Upper lobe of left lung (tissue), 6 donors: ENCODE measurements at regions not wholly inside any gene's neighbourhood (a gene's known extent, or its start where the extent isn't known, plus 50 kb on each side); places are given as distances from the start of the nearest gene placed in this dataset.

Source experiments
- ATAC-seq, 2 donors: fragments of 200-7000 bp; cut with Tn5 transposase; one replicate each; pipeline ENCODE4 v1.9.1; 2022; ENCODE audit warnings: mild to moderate bottlenecking in 2 of 2, moderate library complexity in 2 of 2; ENCODE audit not compliant: low FRiP score in 2 of 2
- DNase-seq, 2 donors: peaks; one replicate each; pipeline ENCODE4 v3.0.0-alpha.2; 2019 to 2020
- H3K27ac ChIP-seq, 4 donors: fragments of 200-600 bp; sonication (generic); one replicate each; pipeline ENCODE4 v1.5.1; 2016 to 2019
- H3K27me3 ChIP-seq, 4 donors: fragments of 200-600 bp; sonication (generic); one replicate each; pipeline ENCODE4 v1.5.1; 2017 to 2019
- H3K36me3 ChIP-seq, 4 donors: fragments of 200-600 bp; sonication (generic); one replicate each; pipeline ENCODE4 v1.5.1; 2016 to 2019
- H3K4me1 ChIP-seq, 4 donors: fragments of 200-600 bp; sonication (generic); one replicate each; pipeline ENCODE4 v1.5.1; 2018 to 2019
- H3K4me3 ChIP-seq, 4 donors: fragments of 200-600 bp; sonication (generic); one replicate each; pipeline ENCODE4 v1.5.1; 2017 to 2019; ENCODE audit warnings: mild to moderate bottlenecking in 2 of 4, moderate library complexity in 1 of 4
- H3K9me3 ChIP-seq, 4 donors: fragments of 200-600 bp; sonication (generic); one replicate each; pipeline ENCODE4 v1.5.1; 2018 to 2019
- EP300 ChIP-seq, 4 donors: sonication (generic); formaldehyde crosslinking; IDR thresholded peaks; one replicate each; pipeline ENCODE4 v1.5.1; 2017; ENCODE audit warnings: antibody characterized with exemption in 4 of 4, control low read depth in 2 of 4
- POLR2A ChIP-seq, 4 donors: fragments of 450-650 bp; IDR thresholded peaks; one replicate each; pipeline ENCODE4 v1.5.1; 2016 to 2017; ENCODE audit warnings: antibody characterized with exemption in 4 of 4, mild to moderate bottlenecking in 2 of 4
- POLR2AphosphoS5 ChIP-seq, 2 donors: sonication (generic); formaldehyde crosslinking; IDR thresholded peaks; one replicate each; pipeline ENCODE4 v1.5.1; 2017; ENCODE audit warnings: antibody characterized with exemption in 2 of 2
- WGBS, 2 donors: methylation state at CpG; one replicate each; pipeline ENCODE4 v1.1.5; 2017 to 2018; 5-methylcytosine and 5-hydroxymethylcytosine counted together
- TF ChIP-seq, protein P1 (sequence below), 6 experiments: fragments of 450-650 bp in 4 of 6; fragments of 200-600 bp in 2 of 6; sonication (generic) in 2 of 6; IDR thresholded peaks; one replicate each; pipeline ENCODE4 v1.5.1; 2016 to 2019; ENCODE audit warnings: antibody characterized with exemption in 6 of 6
- donor health status: DM: no; HTN: no; CAD: no; lungs with moderate emphysema.
- donor health status: DM: no; HTN: yes; CAD: no; lungs with severe emphysema.

DNA sequence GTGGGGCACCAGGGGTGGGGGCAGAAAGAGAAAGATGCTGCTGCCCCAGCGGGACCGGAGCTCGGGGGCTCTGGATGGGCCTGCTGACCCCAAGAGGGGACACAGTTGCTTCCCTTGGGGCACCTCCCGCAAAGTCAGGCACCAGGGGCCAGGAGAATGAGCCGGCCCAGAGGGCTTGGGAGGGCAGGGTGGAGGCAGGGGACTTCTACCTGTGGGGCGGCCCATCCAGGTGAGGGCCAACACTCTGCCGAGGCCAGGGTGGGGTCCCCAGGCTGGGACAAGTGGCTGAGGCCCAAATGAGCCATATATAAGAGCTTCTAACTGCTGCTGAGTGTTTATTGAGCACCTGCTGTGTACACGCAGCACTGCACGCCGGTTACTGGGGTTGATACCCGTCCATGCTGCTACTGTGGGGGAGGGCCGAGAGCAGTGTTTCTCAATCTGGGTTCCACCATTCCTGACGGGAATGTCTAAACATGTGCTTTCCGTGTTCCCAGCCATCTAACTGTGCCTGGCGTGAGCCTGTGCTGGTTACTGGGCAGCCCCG is 211.7 kb upstream of the GSE1 start:
- no peak for TF ChIP-seq POLR2A (IDR thresholded peaks at IDR 0.05)
- TF ChIP-seq, protein P1, sequence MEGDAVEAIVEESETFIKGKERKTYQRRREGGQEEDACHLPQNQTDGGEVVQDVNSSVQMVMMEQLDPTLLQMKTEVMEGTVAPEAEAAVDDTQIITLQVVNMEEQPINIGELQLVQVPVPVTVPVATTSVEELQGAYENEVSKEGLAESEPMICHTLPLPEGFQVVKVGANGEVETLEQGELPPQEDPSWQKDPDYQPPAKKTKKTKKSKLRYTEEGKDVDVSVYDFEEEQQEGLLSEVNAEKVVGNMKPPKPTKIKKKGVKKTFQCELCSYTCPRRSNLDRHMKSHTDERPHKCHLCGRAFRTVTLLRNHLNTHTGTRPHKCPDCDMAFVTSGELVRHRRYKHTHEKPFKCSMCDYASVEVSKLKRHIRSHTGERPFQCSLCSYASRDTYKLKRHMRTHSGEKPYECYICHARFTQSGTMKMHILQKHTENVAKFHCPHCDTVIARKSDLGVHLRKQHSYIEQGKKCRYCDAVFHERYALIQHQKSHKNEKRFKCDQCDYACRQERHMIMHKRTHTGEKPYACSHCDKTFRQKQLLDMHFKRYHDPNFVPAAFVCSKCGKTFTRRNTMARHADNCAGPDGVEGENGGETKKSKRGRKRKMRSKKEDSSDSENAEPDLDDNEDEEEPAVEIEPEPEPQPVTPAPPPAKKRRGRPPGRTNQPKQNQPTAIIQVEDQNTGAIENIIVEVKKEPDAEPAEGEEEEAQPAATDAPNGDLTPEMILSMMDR (IDR thresholded peaks at IDR 0.05): no peak
- no peak for TF ChIP-seq POLR2AphosphoS5 (IDR thresholded peaks at IDR 0.05)
- 89 to 98% methylated on average over 7 to 11 of the region's 16 CpGs for WGBS, 2 donors
- DNase-seq: peak in 1 of 2 donors; percentile 45

DNA sequence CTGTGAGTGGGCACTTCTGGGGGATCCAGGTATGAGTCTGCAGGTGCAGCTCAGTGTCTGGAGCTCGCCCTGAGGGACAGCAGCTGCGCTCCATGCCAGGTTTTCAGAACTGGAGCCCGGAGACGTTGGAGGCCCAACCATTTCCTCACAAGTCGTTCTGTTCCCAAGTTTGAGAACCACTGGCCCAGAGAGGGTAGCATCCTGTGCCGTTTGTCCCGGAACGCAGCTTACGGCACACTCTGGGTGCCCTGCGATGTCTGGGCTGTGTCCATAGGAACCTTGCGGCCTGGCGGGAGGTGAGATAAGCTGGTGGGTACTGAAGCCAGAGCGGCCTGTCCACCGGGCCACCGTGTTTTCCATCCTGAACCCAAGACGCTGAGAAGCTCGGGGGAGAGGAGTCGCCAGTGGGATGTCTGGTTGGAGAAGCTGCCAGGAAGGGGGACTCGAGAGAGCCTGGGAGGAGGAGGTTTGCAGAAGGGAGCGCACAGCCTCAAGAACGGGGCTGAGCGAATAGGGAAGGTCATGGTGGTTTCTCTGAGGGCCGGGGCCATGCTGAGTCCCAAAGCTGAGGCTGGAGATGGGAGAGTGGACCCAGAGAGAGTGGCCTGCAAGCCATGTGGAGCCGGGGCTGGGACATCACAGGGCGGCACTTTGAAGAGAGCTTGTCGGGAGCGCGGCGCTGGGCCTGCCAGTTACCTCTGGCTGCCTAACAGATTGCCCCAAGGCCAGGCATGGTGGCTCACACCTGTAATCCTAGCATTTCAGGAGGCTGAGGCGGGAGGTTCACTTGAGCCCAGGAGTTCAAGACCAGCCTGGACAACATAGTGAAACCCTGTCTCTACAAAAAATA is 211.0 kb upstream of the GSE1 start:
- Histone ChIP-seq H3K9me3 (no peaks in the 10 kb centered on the region), H3K27me3 (no peaks in the 10 kb centered on the region), H3K36me3 (no peaks in the 10 kb centered on the region), H3K4me3 (no peak overlapping the region), H3K4me1 (peaks cover 0 to 11% (median 0%) of the 10 kb centered on the region in 4 donors), H3K27ac (no peak overlapping the region)
- WGBS, 2 donors: 88 to 92% methylated on average over 15 to 28 of the region's 30 CpGs
- no peak for TF ChIP-seq EP300 (IDR thresholded peaks at IDR 0.05)
- no peak for TF ChIP-seq POLR2A (IDR thresholded peaks at IDR 0.05)
- TF ChIP-seq, protein P1 (IDR thresholded peaks at IDR 0.05): no peak
- no peak for TF ChIP-seq POLR2AphosphoS5 (IDR thresholded peaks at IDR 0.05)
- no peak for ATAC-seq
- peak in 1 of 2 donors; percentile 70 for DNase-seq

More for the DNA sequence above, 211.7 kb upstream of the GSE1 start:
- H3K27ac ChIP-seq: no peak overlapping the region
- no peaks in the 10 kb centered on the region for H3K27me3 ChIP-seq
- H3K4me1 ChIP-seq: peaks cover under 1 to 12% (median 2%) of the 10 kb centered on the region in 4 donors
- ATAC-seq: no peak
- H3K4me3 ChIP-seq: no peak overlapping the region
- H3K36me3 ChIP-seq: no peaks in the 10 kb centered on the region
- H3K9me3 ChIP-seq: no peaks in the 10 kb centered on the region

DNA sequence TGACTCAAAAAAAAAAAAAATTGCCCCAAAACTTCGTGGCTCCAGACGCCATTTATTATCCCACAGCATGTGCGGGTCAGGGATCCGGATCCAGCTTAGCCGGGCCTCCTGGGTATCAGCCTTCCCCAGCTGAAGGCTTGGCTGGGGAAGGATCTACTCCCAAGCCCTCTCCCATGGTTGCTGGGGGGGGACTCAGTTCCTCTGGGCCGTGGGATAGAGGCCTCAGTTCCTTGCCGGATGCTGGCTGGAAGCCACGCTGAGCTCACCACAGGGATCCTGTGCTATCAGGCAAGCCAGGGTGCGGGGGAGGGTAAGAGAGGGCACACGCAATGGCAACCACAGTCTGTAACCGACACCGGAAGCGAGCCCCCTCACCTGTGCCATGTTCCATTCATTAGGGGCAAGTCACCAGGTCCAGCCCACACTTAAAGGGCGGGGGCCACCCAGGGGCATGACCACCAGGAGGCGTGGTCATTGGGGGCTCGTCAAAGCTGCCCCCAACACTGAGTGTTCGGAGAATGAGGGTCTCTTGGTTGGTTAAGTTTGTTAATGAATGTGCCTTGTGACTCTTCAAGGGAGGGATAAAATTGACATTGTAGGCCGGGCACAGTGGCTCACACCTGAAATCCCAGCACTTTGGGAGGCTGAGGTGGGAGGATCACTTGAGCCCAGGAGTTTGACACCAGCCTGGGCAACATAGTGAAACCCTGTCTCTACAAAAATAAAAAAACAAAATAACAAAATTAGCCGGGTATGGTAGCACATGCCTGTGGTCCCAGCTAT is 210.0 kb upstream of the GSE1 start:
- Histone ChIP-seq H3K36me3 (no peaks in the 10 kb centered on the region), H3K27ac (no peak overlapping the region), H3K27me3 (no peaks in the 10 kb centered on the region), H3K4me3 (no peak overlapping the region), H3K4me1 (peaks cover 0 to 11% (median 0%) of the 10 kb centered on the region in 4 donors), H3K9me3 (no peaks in the 10 kb centered on the region)
- DNase-seq (no peak), ATAC-seq (peak; percentile 24 to 72)
- TF ChIP-seq EP300 (IDR thresholded peaks at IDR 0.05): no peak
- no peak for TF ChIP-seq POLR2AphosphoS5 (IDR thresholded peaks at IDR 0.05)
- TF ChIP-seq, protein P1 (IDR thresholded peaks at IDR 0.05): no peak
- TF ChIP-seq POLR2A (IDR thresholded peaks at IDR 0.05): no peak
- 51 to 67% methylated on average over 14 to 19 of the region's 19 CpGs for WGBS, 2 donors

DNA sequence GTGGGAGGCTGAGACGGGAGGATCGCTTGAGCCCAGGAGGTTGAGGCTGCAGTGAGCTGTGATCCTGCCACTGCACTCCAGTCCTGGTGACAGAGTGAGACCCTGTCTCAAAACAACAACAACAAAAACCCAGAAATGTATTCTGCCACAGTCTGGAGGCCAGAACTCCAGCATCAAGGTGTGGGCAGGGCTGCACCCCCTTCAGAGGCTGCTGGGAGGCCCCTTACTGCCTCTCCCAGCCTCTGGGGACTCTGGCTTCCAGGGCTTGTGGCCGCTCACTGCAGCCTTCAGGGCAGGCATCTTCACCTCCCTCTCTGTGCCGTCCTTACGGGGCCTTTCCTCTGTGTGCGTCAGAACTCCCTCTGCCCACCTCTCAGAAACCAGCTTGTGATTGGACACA is 209.4 kb upstream of the GSE1 start:
- Histone ChIP-seq H3K9me3 (no peaks in the 10 kb centered on the region), H3K36me3 (no peaks in the 10 kb centered on the region), H3K4me1 (peaks cover 0 to 11% (median 0%) of the 10 kb centered on the region in 4 donors), H3K4me3 (no peak overlapping the region), H3K27me3 (no peaks in the 10 kb centered on the region), H3K27ac (no peak overlapping the region)
- TF ChIP-seq, protein P1 (IDR thresholded peaks at IDR 0.05): no peak
- TF ChIP-seq POLR2A (IDR thresholded peaks at IDR 0.05): no peak
- TF ChIP-seq EP300 (IDR thresholded peaks at IDR 0.05): no peak
- TF ChIP-seq POLR2AphosphoS5 (IDR thresholded peaks at IDR 0.05): no peak
- WGBS, 2 donors: 87 to 96% methylated on average over 6 of the region's 6 CpGs
- DNase-seq: no peak
- ATAC-seq: no peak
